SK-N-SH (cell line): ENCODE measurements at regions not wholly inside any gene's neighbourhood (a gene's known extent, or its start where the extent isn't known, plus 50 kb on each side); places are given as distances from the start of the nearest gene placed in this dataset.

ENCODE experiments used
- CTCF ChIA-PET: fragments of 300-600, 350-600 bp; formaldehyde crosslinking; extraction: SDS; loops from one replicate; lab custom pipeline; 2021; lab: Yijun Ruan, JAX
- POLR2A ChIA-PET: fragments of 350-600 bp; sonication (Branson Sonifier 250); formaldehyde crosslinking; extraction: SDS; loops from one replicate; lab custom pipeline; 2020; ENCODE audit warnings: antibody characterized with exemption, inconsistent platforms; lab: Yijun Ruan, JAX
- DNase-seq: peaks from one replicate; pipeline ENCODE4 v3.0.0; 2012
- H2AFZ ChIP-seq: fragments of 200-600 bp; sonication (generic); 2 replicates; pipeline ENCODE4 v1.8.1; 2016; ENCODE audit warnings: antibody characterized with exemption, mild to moderate bottlenecking, low read depth
- H3F3A ChIP-seq: fragments of 200-600 bp; sonication (generic); replicated peaks from 2 replicates; pipeline ENCODE3; 2016; ENCODE audit warnings: antibody characterized with exemption, mild to moderate bottlenecking; ENCODE audit not compliant: insufficient read depth
- H3K27ac ChIP-seq, 2 experiments: fragments of 200-500 bp in 1 of 2; fragments of 200-600 bp in 1 of 2; sonication (Bioruptor generic) in 1 of 2; sonication (generic), shearing (Covaris generic) in 1 of 2; 2 replicates each; pipeline versions ENCODE4 v1.5.1 to v1.6.1; 2014 to 2016; ENCODE audit warnings: low read depth in 2 of 2, inconsistent platforms in 1 of 2, low read length in 1 of 2, mild to moderate bottlenecking in 1 of 2, mixed read lengths in 1 of 2
- H3K27me3 ChIP-seq: fragments of 200-600 bp; sonication (generic), shearing (Covaris generic); 2 replicates; pipeline ENCODE4 v1.6.1; 2016; ENCODE audit warnings: mixed run types; ENCODE audit not compliant: insufficient read depth
- H3K36me3 ChIP-seq, 2 experiments: fragments of 200-500 bp in 1 of 2; fragments of 200-600 bp in 1 of 2; sonication (Bioruptor generic) in 1 of 2; sonication (generic) in 1 of 2; replicated peaks in 1 of 2; 2 replicates each; pipeline versions ENCODE3 to v1.5.1; 2014 to 2016; ENCODE audit warnings: low read length in 1 of 2, mild to moderate bottlenecking in 1 of 2; ENCODE audit not compliant: insufficient read depth in 2 of 2, control insufficient read depth in 1 of 2
- H3K4me1 ChIP-seq, 2 experiments: fragments of 200-500 bp in 1 of 2; fragments of 200-600 bp in 1 of 2; sonication (Bioruptor generic) in 1 of 2; sonication (generic), shearing (Covaris generic) in 1 of 2; 2 replicates each; pipeline versions ENCODE4 v1.5.1 to v1.6.1; 2014 to 2016; ENCODE audit warnings: low read depth in 1 of 2, low read length in 1 of 2, mixed run types in 1 of 2; ENCODE audit not compliant: insufficient read depth in 2 of 2, control insufficient read depth in 1 of 2
- H3K4me2 ChIP-seq: fragments of 200-600 bp; sonication (generic), shearing (Covaris generic); 2 replicates; pipeline ENCODE4 v1.6.1; 2017; ENCODE audit warnings: mixed run types
- H3K4me3 ChIP-seq, 2 experiments: fragments of 200-500 bp in 1 of 2; fragments of 200-600 bp in 1 of 2; sonication (Bioruptor generic) in 1 of 2; sonication (generic), shearing (Covaris generic) in 1 of 2; 2 replicates each; pipeline versions ENCODE4 v1.5.1 to v1.8.1; 2014 to 2016; ENCODE audit warnings: low read depth in 2 of 2, inconsistent platforms in 1 of 2, low read length in 1 of 2, mild to moderate bottlenecking in 1 of 2, mixed read lengths in 1 of 2, moderate library complexity in 1 of 2
- H3K79me2 ChIP-seq: fragments of 200-600 bp; sonication (generic); 2 replicates; pipeline ENCODE4 v1.8.1; 2017; ENCODE audit warnings: mild to moderate bottlenecking; ENCODE audit not compliant: insufficient read depth
- H3K9ac ChIP-seq: fragments of 200-600 bp; sonication (generic); 2 replicates; pipeline ENCODE4 v1.6.1; 2017; ENCODE audit warnings: mixed run types
- H3K9me2 ChIP-seq: fragments of 200-600 bp; sonication (generic); 2 replicates; pipeline ENCODE4 v1.6.1; 2017; ENCODE audit warnings: mixed run types
- H3K9me3 ChIP-seq: fragments of 200-600 bp; sonication (generic); 2 replicates; pipeline ENCODE4 v1.6.1; 2017; ENCODE audit warnings: mixed run types, mild to moderate bottlenecking, moderate library complexity
- H4K20me1 ChIP-seq: fragments of 200-600 bp; sonication (generic); 2 replicates; pipeline ENCODE4 v1.6.1; 2017; ENCODE audit warnings: mild to moderate bottlenecking, mixed run types; ENCODE audit not compliant: insufficient read depth
- CTCF ChIP-seq: fragments of 200-600 bp; sonication (generic); IDR thresholded peaks from 2 replicates; pipeline ENCODE4 v1.6.1; 2017; ENCODE audit warnings: antibody characterized with exemption, mild to moderate bottlenecking, moderate library complexity
- FOXJ3 ChIP-seq: sonication (generic); formaldehyde crosslinking; IDR thresholded peaks from 2 replicates; pipeline ENCODE4 v1.5.1; 2020; ENCODE audit warnings: mild to moderate bottlenecking, missing genetic modification reagents
- GATA2 ChIP-seq: sonication (generic); formaldehyde crosslinking; IDR thresholded peaks from 2 replicates; pipeline ENCODE4 v1.5.0; 2020; ENCODE audit warnings: mild to moderate bottlenecking, missing genetic modification reagents
- JUND ChIP-seq: IDR thresholded peaks from 2 replicates; pipeline ENCODE4 v1.4.0; 2012
- MEF2A ChIP-seq: IDR thresholded peaks from 2 replicates; pipeline ENCODE4 v1.4.0; 2012; ENCODE audit warnings: low read depth, borderline replicate concordance
- MXI1 ChIP-seq: IDR thresholded peaks from 2 replicates; pipeline ENCODE4 v1.6.1; 2012; ENCODE audit warnings: mild to moderate bottlenecking, low read depth, low read length, improper control_type of control experiment
- NFIC ChIP-seq: IDR thresholded peaks from 2 replicates; pipeline ENCODE4 v1.4.0; 2012; ENCODE audit warnings: borderline replicate concordance
- POLR2AphosphoS5 ChIP-seq: IDR thresholded peaks from 2 replicates; pipeline ENCODE4 v1.6.1; 2012; ENCODE audit warnings: low read depth, low read length
- REST ChIP-seq: IDR thresholded peaks from 2 replicates; pipeline ENCODE4 v1.6.1; 2012; ENCODE audit warnings: mild to moderate bottlenecking, low read depth, low read length, moderate library complexity
- USF2 ChIP-seq: fragments of 150-350 bp; IDR thresholded peaks from 2 replicates; pipeline ENCODE4 v1.6.1; 2017; ENCODE audit warnings: antibody characterized with exemption, low read length, low read depth, borderline replicate concordance
- YY1 ChIP-seq: IDR thresholded peaks from 2 replicates; pipeline ENCODE4 v1.4.0; 2012; ENCODE audit warnings: low read depth, mild to moderate bottlenecking
- ZBTB33 ChIP-seq: IDR thresholded peaks from 2 replicates; pipeline ENCODE4 v1.4.0; 2012; ENCODE audit warnings: low read depth, borderline replicate concordance

- no peaks in the 10 kb centered on the region for H3K4me1 ChIP-seq
- H3K4me3 ChIP-seq: no peak overlapping the region
- no peaks in the 10 kb centered on the region for H3K79me2 ChIP-seq
- DNase-seq: no peak
- no peaks in the 10 kb centered on the region for H3K36me3 ChIP-seq
- no peaks in the 10 kb centered on the region for H4K20me1 ChIP-seq
- TF ChIP-seq YY1: no peak
- no peak for TF ChIP-seq JUND
- TF ChIP-seq ZBTB33: no peak
- no peak for TF ChIP-seq USF2
- no peak for TF ChIP-seq GATA2 (CRISPR knock-in tag)
- TF ChIP-seq FOXJ3 (CRISPR knock-in tag): no peak
- no peak for TF ChIP-seq MEF2A
- TF ChIP-seq POLR2AphosphoS5: no peak
- TF ChIP-seq NFIC: no peak
- TF ChIP-seq REST: no peak
- no peak for TF ChIP-seq CTCF
- TF ChIP-seq MXI1: no peak
- no peaks in the 10 kb centered on the region for H3K9me3 ChIP-seq
- no peaks in the 10 kb centered on the region for H3K9me2 ChIP-seq
- CTCF ChIA-PET: interaction anchor here (1.1 kb wide), 1 partner anchor 15 kb away, joined by 3 read pairs; no protein-coding TSS in a partner anchor
- POLR2A ChIA-PET: no interaction called here
- no peak overlapping the region; the same call in 1 of the 2 replicates for H2AFZ ChIP-seq
- H3K27me3 ChIP-seq: no peaks in the 10 kb centered on the region
- no peak overlapping the region for H3K9ac ChIP-seq
- H3K4me2 ChIP-seq: no peak overlapping the region
- no peak overlapping the region for H3K27ac ChIP-seq
- H3F3A ChIP-seq: no peaks in the 10 kb centered on the region
Observed at GRCh38 chr4:96471956-96472867, 632.3 kb downstream of the PDHA2 start.
